22Rv1 (cell line): ENCODE measurements at regions not wholly inside any gene's neighbourhood (a gene's known extent, or its start where the extent isn't known, plus 50 kb on each side); places are given as distances from the start of the nearest gene placed in this dataset.

Experiments used
- ZFX ChIP-seq: fragments of 450-650 bp; IDR thresholded peaks from 2 replicates; pipeline ENCODE4 v1.6.1; 2017; ENCODE audit warnings: antibody characterized with exemption, borderline replicate concordance
- TF ChIP-seq, protein P1 (sequence below): fragments of 450-650 bp; IDR thresholded peaks from 2 replicates; pipeline ENCODE4 v1.5.1; 2017; ENCODE audit warnings: mild to moderate bottlenecking

DNA sequence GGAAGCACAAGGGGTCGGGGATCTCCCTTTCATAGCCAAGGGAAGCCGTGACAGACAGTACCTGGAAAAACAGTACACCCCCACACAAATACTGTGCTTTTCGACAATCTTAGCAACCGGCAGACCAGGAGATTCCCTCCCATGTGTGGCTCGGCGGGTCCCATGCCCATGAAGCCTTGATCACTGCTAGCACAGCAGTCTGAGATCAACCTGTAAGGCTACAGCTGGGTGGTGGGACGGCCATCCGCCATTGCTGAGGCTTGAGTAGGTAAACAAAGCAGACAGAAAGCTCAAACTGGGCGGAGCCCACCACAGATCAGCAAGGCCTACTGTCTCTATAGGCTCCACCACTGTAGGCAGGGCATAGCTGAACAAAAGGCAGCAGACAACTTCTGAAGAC lies 180.2 kb upstream of the SOX6 start:
- TF ChIP-seq, protein P1, sequence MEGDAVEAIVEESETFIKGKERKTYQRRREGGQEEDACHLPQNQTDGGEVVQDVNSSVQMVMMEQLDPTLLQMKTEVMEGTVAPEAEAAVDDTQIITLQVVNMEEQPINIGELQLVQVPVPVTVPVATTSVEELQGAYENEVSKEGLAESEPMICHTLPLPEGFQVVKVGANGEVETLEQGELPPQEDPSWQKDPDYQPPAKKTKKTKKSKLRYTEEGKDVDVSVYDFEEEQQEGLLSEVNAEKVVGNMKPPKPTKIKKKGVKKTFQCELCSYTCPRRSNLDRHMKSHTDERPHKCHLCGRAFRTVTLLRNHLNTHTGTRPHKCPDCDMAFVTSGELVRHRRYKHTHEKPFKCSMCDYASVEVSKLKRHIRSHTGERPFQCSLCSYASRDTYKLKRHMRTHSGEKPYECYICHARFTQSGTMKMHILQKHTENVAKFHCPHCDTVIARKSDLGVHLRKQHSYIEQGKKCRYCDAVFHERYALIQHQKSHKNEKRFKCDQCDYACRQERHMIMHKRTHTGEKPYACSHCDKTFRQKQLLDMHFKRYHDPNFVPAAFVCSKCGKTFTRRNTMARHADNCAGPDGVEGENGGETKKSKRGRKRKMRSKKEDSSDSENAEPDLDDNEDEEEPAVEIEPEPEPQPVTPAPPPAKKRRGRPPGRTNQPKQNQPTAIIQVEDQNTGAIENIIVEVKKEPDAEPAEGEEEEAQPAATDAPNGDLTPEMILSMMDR, result no peak
- no peak for TF ChIP-seq ZFX
